Right atrium auricular region (tissue), 2 donors: ENCODE measurements at regions not wholly inside any gene's neighbourhood (a gene's known extent, or its start where the extent isn't known, plus 50 kb on each side); places are given as distances from the start of the nearest gene placed in this dataset.

Experiments
- DNase-seq: peaks from one replicate; pipeline ENCODE4 v3.0.0-alpha.2; 2019; ENCODE audit warnings: low spot score
- H3K27ac ChIP-seq, 2 donors: fragments of 200-600 bp; sonication (generic); 1 replicate in 1 of 2; 2 replicates in 1 of 2; pipeline ENCODE4 v1.5.1; 2016 to 2019
- H3K27me3 ChIP-seq, 2 donors: fragments of 200-600 bp; sonication (generic); one replicate each; pipeline versions ENCODE4 v1.5.1 to v1.6.0; 2017 to 2019
- H3K36me3 ChIP-seq: fragments of 200-600 bp; sonication (generic); one replicate; pipeline ENCODE4 v1.5.1; 2016
- H3K4me1 ChIP-seq, 2 donors: fragments of 200-600 bp; sonication (generic); one replicate each; pipeline versions ENCODE4 v1.5.1 to v1.6.0; 2017 to 2019
- H3K4me3 ChIP-seq, 2 donors: fragments of 200-600 bp; sonication (generic); 1 replicate in 1 of 2; 2 replicates in 1 of 2; pipeline ENCODE4 v1.5.1; 2017 to 2019; ENCODE audit warnings: mild to moderate bottlenecking in 1 of 2, moderate library complexity in 1 of 2
- H3K9me3 ChIP-seq, 2 donors: fragments of 200-600 bp; sonication (generic); one replicate each; pipeline ENCODE4 v1.5.1; 2019
- CTCF ChIP-seq, 2 donors: fragments of 200-600 bp; sonication (generic); IDR thresholded peaks; one replicate each; pipeline ENCODE4 v1.5.1; 2019; ENCODE audit warnings: antibody characterized with exemption in 2 of 2

DNA sequence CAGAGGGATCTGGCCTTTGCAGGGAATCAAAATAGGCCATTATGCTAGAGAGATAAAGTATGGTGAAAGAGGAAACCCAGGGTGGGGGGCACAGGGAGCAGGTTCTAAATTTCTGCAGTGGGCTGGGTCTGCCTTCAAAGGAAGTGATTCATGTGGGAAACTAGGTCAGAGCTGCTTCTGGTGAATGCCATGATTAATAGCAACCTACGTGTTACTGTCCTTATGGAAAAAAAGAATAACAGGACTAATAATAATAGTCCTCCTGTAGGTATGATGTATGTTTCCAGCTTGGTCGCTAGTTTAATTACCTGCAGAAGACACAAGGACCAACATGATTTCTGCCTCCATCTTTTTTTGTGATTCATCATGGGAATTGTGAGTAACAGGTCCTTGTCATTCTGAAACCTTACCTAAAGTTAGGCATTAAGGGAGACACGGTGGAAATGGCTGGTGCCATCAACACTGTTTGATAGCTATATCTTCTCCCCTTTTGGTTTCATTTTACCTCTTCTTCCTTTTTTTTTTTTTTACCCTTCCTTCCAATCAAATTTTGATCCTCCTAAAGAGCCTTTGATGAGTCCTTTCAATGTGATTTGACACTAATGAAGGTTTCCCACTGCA lies 180.4 kb downstream of the CPEB2 start:
- H3K27me3 ChIP-seq, result no peaks in the 10 kb centered on the region
- H3K9me3 ChIP-seq, result no peaks in the 10 kb centered on the region
- H3K4me3 ChIP-seq, result no peak overlapping the region
- peaks cover 0 to 9% of the 10 kb centered on the region in 2 donors for H3K4me1 ChIP-seq
- H3K27ac ChIP-seq, result no peak overlapping the region
- DNase-seq, result no peak
- no peak for TF ChIP-seq CTCF (IDR thresholded peaks at IDR 0.05)
- no peaks in the 10 kb centered on the region for H3K36me3 ChIP-seq

DNA sequence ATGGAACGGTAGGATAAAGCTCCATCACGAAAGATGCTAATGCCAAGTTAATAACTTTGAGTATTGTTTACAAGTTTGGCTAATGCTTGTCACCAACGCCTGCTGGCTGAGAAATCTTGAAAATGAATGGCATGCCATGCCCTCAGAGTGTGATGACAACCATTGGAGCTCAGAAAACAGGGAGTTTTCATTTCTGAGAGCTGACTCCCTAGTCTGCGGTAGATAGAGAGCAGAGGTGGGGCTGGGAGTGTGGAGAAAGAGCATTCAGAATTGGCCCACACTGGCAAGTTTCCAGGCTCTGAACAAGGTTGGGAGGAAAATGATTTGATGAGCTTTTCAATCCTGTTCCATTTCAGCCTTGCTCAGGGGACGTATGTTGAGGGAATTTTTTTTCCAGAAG lies 183.9 kb downstream of the CPEB2 start:
- no peak for TF ChIP-seq CTCF (IDR thresholded peaks at IDR 0.05)
- H3K9me3 ChIP-seq, result no peaks in the 10 kb centered on the region
- peaks cover 0 to 9% of the 10 kb centered on the region in 2 donors for H3K4me1 ChIP-seq
- no peaks in the 10 kb centered on the region for H3K36me3 ChIP-seq
- H3K4me3 ChIP-seq, result no peak overlapping the region
- no peak for DNase-seq
- H3K27me3 ChIP-seq, result no peaks in the 10 kb centered on the region
- no peak overlapping the region for H3K27ac ChIP-seq

DNA sequence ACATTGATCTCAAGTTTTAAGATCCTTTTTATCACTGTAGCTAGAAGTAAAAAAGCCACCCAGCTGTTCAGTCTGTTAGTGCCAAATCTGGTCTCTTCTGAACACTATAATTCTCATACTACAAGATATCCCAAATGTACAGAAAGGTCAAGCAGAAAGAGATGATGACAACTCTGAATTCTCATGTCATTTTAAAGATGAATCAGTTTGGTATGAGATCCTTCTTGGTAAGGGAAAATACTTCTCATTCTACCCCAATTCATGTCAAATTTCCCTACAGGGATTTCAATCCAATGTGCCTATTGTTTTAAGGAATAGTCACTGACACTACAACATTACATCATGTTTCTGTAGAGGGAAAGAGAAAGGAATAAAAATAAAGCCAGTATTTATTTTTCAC lies 184.5 kb downstream of the CPEB2 start:
- H3K9me3 ChIP-seq, result no peaks in the 10 kb centered on the region
- no peak for DNase-seq
- TF ChIP-seq CTCF (IDR thresholded peaks at IDR 0.05), result no peak
- H3K4me3 ChIP-seq, result no peak overlapping the region
- no peak overlapping the region for H3K27ac ChIP-seq
- no peaks in the 10 kb centered on the region for H3K27me3 ChIP-seq
- H3K4me1 ChIP-seq, result peaks cover 0 to 9% of the 10 kb centered on the region in 2 donors
- H3K36me3 ChIP-seq, result no peaks in the 10 kb centered on the region

GRCh38 chr4:15188605-15189539 lies 186.6 kb downstream of the CPEB2 start:
- Histone ChIP-seq H3K27ac (no peak overlapping the region), H3K36me3 (no peaks in the 10 kb centered on the region), H3K9me3 (no peaks in the 10 kb centered on the region), H3K4me3 (no peak overlapping the region), H3K4me1 (peaks cover 0 to 9% of the 10 kb centered on the region in 2 donors), H3K27me3 (no peaks in the 10 kb centered on the region)
- no peak for DNase-seq
- TF ChIP-seq CTCF (IDR thresholded peaks at IDR 0.05), result no peak

- H3K27me3 ChIP-seq, result no peaks in the 10 kb centered on the region
- no peaks in the 10 kb centered on the region for H3K36me3 ChIP-seq
- no peak overlapping the region for H3K4me3 ChIP-seq
- no peaks in the 10 kb centered on the region for H3K9me3 ChIP-seq
- peaks cover 0 to 12% of the 10 kb centered on the region in 2 donors for H3K4me1 ChIP-seq
- H3K27ac ChIP-seq, result no peak overlapping the region
- DNase-seq, result no peak
- TF ChIP-seq CTCF (IDR thresholded peaks at IDR 0.05), result no peak
Observed at GRCh38 chr4:15194520-15194919, 192.2 kb downstream of the CPEB2 start.
